ENCODE measurements at regions not wholly inside any gene's neighbourhood (a gene's known extent, or its start where the extent isn't known, plus 50 kb on each side); places are given as distances from the start of the nearest gene placed in this dataset.
"Not testable (repeated sequence)": the region's sequence is repeated elsewhere in the genome, so short reads cannot be mapped to it uniquely, and the experiment has no call there.

DNA sequence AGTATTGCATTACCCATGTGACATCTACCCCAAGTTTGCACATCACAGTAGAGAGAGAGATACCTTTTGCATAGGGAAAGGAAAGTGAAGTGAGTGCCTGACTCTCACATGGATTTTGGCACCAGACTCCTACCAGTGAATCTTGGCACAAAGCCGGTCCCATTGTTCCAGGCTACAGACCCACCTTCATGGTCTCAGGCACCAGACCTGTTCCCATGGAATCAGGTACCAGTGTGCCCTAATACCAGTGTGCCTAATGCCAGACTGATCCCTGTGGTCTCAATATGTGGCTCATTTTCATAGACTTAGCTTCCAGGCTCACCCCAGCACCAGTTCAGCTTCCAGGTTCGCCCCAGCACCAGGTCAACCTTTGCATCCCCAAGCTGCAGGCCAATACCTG lies 279.1 kb downstream of the CNTNAP3 start:
- TF ChIP-seq, protein P1, sequence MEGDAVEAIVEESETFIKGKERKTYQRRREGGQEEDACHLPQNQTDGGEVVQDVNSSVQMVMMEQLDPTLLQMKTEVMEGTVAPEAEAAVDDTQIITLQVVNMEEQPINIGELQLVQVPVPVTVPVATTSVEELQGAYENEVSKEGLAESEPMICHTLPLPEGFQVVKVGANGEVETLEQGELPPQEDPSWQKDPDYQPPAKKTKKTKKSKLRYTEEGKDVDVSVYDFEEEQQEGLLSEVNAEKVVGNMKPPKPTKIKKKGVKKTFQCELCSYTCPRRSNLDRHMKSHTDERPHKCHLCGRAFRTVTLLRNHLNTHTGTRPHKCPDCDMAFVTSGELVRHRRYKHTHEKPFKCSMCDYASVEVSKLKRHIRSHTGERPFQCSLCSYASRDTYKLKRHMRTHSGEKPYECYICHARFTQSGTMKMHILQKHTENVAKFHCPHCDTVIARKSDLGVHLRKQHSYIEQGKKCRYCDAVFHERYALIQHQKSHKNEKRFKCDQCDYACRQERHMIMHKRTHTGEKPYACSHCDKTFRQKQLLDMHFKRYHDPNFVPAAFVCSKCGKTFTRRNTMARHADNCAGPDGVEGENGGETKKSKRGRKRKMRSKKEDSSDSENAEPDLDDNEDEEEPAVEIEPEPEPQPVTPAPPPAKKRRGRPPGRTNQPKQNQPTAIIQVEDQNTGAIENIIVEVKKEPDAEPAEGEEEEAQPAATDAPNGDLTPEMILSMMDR (IDR thresholded peaks at IDR 0.05) = not testable (repeated sequence)
- TF ChIP-seq POLR2A (IDR thresholded peaks at IDR 0.05) = not testable (repeated sequence)

All from vagina (tissue), 2 donors.